ENCODE measurements at regions not wholly inside any gene's neighbourhood (a gene's known extent, or its start where the extent isn't known, plus 50 kb on each side); places are given as distances from the start of the nearest gene placed in this dataset.

- no peak for TF ChIP-seq EZH2 (IDR thresholded peaks at IDR 0.05; ENCODE audit: insufficient read depth, low read length)
- no peak for TF ChIP-seq CTCF (IDR thresholded peaks at IDR 0.05; ENCODE audit: insufficient read depth, low read depth, low read length)
These were observed 558.8 kb upstream of the KLHL1 start for GRCh38 chr13:70666883-70667556.

All from astrocyte (in vitro differentiated cells and primary cell).